Skin of body (tissue), 1 donor: ENCODE measurements at regions not wholly inside any gene's neighbourhood (a gene's known extent, or its start where the extent isn't known, plus 50 kb on each side); places are given as distances from the start of the nearest gene placed in this dataset.
"Not testable (repeated sequence)": the region's sequence is repeated elsewhere in the genome, so short reads cannot be mapped to it uniquely, and the experiment has no call there.

Experiments
- DNase-seq: peaks from one replicate; lab custom pipeline; 2025; lab: John Stamatoyannopoulos, UW

DNA sequence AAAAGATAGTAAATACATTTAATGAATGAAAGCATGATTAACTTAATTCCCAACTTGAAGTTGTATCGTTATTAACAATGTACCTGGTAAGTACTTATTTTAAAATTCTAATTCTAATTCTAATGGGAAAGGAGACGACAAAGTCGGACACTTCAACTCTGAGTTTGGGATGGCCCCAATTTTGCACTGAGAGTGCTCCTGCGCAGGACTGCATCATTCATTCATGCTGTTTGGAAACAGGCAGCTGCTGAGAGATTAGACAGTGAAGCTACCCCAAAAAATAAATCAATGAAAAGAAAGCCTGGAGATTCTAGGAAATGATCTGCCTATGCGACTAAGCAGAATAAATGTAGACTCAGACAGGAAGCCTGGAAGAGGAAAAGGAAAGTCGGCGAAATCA lies 141.7 kb upstream of the VKORC1L1 start:
- DNase-seq: no peak

DNA sequence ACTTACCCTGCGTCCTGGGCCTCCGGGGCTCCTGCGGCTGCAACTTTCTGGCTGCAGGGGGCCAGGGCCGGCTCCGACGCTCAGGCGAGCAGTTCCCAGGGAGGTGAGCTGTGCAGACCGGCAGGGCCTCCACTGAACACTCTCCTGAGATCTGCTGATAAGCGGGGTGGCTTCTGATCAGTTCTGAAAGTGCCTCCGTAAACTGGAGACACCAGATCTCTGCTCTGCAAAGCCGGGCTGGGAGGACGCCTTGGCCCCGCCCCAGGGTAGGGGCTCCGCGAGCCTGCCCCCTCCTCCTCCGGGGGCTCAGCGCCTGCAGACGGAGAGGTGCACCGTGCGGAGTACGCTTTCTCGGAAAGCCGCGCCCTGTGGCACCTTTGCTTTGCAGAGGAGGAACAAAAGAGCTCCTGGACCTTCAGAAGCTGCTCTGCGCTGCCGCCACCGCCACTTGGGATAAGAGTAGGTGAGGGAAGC lies 141.3 kb upstream of the VKORC1L1 start:
- no peak for DNase-seq

DNA sequence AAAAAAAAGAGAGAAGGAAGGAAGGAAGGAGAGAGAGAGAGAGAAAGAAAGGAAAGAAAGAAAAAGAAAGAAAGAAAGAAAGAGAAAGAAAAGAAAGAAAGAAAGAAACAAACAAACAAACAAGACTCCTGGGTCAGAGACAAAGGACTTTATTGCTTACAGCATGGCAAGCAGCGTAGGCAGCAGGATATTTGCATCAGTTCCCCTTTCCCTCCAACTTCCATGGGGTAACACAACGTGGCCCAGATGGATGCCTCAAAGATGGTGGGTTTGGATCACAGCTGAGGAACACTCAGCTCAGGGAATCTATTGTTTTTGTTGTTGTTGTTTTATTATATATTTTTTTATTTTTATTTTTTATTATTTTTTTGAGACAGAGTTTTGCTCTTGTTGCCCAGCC lies 128.5 kb upstream of the VKORC1L1 start:
- no peak for DNase-seq

DNA sequence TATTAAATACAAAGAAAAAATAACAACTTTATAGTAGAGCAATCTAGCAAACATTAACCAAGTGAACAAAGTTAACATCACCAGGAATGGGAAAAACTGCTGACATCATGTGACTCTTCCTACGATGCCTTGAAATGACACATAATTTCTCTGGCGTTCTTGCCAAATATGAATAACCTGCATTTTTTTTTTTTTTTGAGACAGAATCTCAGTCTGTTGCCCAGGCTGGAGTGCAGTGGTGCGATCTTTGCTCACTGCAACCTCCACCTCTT lies 126.5 kb upstream of the VKORC1L1 start:
- DNase-seq: no peak

DNA sequence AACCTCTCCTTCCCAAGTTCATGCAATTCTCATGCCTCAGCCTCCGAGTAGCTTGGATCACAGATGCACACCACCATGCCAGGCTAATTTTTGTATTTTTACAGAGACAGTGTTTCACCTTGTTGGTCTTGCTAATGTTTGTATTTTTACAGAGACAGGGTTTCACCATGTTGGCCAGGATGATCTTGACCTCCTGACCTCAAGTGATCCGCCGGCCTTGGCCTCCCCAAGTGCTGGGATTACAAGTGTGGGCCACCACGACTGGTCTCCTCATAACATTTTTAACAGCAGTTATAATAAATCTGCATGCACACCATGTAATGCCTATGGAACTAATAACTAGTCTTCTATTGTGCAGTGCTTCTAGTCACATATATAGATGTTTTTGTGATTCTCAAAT lies 123.8 kb upstream of the VKORC1L1 start:
- no peak for DNase-seq

DNA sequence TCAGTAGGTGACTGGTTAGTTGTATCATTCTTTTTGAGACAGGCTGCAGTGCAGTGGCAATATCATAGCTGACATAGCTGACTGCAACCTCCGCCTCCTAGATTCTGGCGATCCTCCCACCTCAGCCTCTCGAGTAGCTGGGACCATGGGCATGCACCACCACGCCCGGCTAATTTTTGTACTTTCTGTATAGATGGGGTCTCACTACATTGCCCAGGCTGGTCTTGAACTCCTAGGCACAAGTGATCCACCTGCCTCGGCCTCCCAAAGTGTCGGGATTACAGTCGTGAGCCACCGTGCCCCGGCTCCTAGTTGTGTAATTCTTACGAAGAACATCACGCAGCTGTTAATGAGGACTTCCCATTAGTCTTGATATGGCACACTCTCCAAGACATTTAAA lies 123.4 kb upstream of the VKORC1L1 start:
- DNase-seq: no peak

DNA sequence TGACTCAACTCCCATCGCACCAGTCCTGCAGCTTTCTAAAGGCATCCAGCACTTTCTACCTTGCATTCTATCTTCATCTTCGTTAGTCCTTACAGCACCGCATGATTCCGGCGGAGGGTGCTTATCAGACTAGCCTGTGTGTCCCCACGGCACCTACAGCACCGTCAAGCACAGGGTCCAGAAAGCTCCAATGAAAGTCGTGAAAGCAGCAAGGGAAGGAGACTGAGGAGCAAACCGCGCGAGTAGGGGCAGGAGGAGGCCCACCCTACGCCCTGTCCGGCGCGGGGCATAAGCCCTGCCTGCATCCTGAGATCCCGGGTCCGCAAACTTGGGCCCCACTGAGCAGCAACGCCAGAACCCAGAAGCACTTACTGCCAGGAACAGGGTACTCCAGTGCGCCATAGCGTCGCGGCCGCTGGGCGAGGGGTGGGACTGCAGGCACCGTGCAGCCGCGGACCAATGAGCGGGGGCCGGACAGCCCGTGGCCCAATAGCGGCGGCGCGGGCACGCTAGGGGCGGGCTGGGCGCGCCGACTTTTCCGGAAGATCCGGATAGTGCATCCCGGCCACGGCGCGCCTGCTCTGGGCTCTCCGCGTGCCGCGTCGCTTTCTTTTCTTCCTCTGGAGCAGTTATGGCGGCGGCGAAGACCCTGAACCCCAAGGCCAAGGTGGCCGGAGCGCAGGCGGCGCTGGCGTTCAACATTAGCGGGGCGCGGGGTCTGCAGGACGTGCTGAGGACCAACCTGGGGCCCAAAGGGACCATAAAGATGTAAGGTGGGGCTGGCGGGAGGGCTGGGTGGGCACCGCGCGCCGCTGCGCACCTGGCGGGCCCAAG lies 122.1 kb upstream of the VKORC1L1 start:
- peak; percentile 78 for DNase-seq

DNA sequence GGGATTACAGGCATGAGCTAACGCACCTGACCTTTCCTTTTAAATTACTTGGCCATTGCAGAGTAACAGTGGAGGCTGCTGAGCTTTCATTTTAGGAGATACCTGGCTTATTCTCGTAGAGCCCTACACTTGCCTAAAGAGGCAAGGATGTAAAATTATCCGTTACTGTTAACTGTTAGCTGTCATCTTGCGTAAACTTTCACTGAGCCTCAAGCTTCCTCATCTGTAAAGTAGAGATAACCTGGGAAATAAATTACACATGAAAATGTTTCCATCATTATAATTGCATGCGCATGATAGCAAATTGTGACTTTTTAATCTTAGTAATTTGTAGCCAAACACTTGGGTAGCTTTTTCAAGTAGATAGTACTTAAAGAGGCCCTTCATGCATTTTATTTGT lies 118.8 kb upstream of the VKORC1L1 start:
- DNase-seq: not testable (repeated sequence)

DNA sequence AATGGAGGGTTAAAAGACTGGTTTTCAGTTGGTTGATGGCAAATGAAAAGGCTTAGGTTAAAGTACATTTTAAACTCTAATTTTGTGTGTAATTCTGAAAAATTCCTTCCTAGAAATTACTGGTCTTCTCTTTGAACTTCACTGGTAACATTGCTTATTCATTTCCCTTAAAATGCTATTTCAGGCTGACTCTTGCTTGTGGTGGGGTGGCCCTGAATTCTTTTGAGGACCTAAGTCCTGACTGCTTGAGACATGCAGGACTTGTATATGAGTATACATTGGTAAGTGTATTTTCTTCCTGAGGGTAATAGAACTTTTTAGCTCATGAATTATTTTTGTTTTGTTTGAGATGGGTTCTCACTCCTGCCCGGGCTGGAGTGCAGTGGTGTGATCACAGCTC lies 113.9 kb upstream of the VKORC1L1 start:
- not testable (repeated sequence) for DNase-seq

DNA sequence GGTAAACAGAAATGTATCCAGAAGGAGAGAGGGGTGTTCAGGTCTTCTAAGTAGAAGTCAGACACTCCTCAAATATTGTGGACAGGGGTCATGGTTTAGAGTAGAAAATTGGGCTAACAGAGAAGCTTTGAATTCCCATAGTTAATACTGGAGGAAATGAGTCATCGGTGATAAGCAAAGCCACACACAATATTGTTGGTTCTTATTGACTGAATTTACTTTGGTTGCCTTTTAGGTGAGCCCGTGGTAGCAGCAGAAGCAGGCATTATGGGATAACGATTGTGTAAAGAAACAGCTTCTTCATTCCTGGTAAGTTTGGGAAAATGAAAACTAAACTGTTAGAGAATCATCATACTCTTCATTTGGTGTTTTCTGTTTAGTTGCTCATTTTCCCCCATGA lies 110.2 kb upstream of the VKORC1L1 start:
- not testable (repeated sequence) for DNase-seq

DNA sequence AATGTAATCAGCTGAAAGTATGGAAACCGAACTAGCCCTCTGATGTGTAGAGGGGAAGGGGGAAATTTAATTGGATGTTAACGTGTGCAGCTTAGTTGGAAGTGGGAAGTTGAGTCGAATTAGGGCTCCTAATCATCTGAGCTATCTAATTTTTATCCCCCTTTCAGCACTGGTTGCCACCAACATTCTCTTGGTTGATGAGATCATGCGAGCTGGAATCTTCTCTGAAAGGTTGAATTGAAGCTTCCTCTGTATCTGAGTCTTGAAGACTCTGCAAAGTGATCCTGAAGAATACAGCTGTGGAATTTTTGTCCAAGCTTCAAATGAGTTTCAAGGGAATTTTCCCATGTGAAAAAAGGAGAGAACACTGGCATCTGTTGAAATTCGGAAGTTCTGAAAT lies 109.8 kb upstream of the VKORC1L1 start:
- not testable (repeated sequence) for DNase-seq

DNA sequence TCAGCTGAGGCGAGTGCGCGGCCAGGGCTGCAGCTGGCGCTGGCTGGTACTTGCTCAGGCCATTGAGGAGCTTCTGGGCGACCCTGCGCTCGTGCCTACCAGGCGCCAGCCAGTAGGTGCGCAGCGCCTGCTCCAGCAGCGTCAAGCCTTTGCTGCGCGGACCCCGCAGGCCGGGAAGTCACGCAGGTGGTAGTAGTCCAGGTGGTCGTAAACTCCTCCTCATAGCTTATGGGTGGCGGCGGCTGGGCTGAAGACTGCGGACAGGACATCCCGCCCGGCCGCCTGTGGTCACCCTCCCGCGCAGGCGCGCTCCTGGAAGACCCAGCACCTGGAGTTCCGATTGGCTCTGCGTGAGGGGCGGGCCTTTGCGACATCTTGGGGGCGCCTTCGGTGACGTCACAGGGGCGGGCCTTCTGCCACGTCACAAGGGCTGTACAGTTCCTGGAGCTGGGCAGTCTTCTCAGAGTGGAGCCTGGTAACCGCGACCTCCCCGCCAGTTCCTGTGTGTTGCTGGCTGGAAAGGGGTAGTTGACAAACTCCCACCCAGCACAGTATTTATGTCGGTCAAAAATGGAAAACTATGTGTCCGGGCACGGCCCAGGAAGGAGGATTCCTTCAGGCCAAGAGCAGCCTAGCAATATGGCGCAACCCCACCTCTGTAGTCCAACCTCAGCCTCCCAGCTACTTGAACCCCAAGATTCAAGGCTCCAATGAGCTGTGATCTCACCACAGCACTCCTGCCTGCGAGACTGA lies 102.2 kb upstream of the VKORC1L1 start:
- peak; percentile 81 for DNase-seq

DNA sequence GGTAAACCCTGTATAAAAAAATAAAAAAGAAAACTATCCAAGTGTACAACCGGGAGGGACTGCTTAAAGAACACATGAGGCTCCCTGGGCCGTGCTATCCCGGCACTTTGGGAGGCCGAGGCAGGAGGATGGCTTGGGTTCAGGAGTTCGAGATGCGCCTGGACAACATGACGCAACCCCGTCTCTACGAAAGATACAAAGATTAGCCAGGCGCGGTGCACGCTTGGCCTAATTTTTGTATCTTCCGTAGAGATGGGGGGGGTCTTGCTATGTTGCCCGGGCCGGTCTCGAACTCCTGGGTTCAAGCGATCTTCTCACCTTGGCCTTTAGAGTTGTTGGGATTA lies 101.7 kb upstream of the VKORC1L1 start:
- not testable (repeated sequence) for DNase-seq

DNA sequence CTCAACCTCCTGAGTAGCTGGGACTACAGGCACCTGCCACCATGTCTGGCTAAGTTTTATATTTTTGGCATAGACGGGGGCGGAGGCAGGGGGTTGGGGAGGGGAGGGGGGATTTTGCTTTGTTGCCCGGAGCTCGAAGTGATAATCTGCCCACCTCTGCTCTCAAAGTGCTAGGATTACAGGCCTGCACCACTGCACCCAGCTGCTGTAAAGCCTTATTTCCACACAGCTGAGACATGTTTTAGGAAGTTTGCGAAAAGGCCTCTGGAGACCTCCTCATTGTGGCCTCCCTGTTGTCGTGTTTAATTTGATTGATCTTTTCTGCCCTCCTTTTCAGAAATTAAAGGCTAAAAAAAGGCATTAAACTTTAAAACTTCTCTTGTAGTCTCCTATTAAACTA lies 96.2 kb upstream of the VKORC1L1 start:
- not testable (repeated sequence) for DNase-seq

DNA sequence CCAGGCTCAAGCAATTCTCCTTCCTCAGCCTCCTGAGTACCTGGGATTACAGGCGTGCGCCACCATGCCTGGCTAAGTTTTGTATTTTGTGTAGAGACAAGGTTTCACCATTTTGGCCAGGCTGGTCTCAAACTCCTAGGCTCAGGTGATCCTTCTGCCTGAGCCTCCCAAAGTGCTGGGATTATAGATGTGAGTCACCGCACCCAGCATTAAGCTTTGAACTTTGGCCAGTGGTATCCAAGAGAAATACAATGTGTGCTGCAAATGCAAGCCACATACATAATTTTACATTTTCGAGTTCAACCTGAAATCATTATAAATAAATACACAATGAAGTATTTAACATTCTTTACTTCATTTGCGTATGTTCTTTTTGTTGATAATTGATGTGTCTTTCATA lies 82.9 kb upstream of the VKORC1L1 start:
- DNase-seq: not testable (repeated sequence)

DNA sequence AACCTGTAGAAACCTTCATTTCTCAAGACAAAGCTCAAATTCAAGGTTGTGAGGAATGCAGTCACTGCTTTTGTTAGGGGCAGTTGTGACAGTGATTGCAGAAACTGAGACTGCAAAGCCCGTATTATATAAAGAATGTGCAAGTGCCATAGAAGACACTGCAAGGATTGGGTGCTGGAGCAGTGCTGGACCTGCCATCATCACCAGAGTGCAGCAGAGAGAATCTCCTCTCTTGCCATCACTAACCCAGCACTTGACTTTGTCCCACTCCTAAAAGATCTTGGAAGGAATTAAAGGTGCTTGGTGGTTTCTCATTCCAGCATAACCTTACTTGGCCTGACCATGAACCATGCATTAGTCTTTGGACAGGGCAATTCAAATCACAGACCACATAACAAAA lies 81.1 kb upstream of the VKORC1L1 start:
- not testable (repeated sequence) for DNase-seq

DNA sequence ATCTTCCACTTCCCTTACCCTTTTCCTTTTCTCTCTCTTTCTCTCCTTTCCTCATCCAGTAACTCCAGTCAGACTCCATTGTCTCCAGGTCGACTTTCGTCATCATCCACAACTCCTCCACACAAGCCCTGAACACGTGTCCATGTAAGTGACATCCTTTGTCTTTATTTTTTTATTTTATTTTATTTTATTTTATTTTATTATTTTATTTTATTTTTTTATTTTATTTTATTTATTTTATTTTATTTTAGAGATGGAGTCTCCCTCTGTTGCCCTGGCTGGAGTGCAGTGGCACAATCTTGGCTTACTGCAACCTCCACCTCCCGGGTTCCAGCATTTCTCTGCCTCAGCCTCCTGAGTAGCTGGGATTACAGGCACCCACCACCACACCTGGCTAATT lies 80.1 kb upstream of the VKORC1L1 start:
- DNase-seq: not testable (repeated sequence)

DNA sequence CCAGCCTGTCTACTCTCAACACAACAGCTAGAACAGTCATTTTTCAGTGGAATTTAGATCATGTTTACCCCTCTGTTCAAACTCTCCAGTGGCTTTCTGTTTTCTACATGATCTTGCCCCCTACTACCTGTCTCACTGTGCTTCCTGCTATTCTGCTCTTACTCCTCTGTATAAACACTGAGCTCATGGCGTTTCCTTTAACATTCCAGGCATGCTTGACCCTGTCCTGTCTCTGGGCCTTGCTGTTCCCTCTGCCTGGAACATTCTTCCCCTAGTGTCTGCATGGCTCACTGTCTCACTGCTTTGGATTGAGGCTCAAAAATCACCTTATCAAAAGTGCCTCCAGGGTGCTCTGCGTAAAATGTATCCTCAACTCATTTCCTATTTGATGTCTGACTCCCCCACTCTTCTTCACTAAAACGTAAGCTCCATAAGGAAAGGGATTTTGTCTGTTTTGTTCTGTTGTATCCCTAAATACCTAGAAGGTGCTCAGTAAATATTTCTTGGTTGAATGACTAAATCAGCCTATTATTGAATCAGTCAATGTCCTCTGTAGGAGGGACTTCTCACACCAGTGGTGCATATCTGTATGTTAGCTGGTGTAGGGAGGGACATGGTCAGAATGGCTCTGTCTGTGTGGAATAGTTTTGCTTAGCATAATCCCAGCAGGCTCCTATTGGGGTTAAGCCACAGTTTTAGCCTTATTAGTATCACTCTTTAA lies 78.0 kb upstream of the VKORC1L1 start:
- DNase-seq: not testable (repeated sequence)

DNA sequence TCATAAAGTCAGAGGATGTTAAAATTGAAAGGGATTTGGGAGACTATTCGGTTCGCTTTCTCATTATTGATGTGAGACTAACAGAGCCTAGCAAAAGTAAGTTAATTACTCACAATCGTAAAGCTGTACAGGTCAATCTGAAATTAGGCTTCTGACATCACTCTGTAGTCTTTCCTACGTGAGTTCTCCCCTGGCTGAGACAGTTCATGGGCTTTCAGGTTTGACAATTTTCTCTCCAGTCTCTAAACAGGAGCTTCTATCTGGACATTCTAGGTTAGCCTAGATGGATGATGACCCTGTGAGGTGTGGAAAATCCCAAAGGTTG lies 77.5 kb upstream of the VKORC1L1 start:
- not testable (repeated sequence) for DNase-seq

DNA sequence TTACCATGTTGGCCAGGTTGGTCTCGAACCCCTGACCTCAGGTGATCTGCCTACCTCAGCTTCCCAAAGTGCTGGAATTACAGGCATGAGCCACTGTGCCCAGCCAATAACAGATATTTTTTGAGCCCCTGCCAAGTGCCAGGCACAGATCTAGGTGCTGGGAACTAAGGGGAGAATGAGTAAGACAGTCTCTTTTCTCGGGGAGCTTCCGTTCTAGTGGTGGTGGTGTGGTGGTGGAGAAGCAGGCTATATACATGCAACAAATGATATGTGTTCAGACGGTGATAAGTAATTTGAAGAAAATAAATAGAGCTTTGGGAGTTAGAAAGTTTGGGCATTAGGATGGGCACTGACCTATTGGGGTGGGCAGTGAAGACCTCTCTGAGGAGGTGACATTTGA lies 76.7 kb upstream of the VKORC1L1 start:
- DNase-seq: no peak

DNA sequence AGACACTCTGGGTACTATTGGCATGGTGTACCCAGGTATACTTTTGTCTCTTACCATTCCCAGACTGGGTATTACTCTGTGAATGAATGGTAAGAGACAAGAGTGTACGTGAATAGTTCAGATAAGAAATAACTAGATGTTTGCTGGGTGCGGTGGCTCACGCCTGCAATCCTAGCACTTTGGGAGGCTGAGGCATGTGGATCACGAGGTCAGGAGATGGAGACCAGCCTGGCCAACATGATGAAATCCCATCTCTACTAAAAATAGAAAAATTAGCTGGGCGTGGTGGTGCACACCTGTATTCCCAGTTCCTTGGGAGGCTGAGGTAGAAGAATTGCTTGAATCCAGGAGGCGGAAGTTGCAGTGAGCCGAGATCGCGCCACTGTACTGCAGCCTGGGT lies 75.8 kb upstream of the VKORC1L1 start:
- not testable (repeated sequence) for DNase-seq

DNA sequence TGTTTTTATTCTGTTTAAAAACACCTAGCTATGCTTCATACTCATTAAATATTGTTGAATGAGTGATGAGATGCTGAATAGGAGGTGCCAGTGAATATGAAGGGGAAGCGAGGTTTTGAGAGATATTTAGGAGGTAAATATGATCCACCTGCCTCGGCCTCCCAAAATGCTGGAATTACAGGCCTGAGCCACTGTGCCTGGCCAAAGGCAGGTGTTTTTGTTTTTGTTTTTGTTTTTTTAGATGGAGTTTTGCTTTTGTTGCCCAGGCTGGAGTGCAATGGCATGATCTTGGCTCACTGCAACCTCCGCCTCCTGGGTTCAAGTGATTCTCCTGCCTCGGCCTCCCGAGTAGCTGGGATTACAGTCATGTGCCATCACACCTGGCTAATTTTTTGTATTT lies 75.3 kb upstream of the VKORC1L1 start:
- not testable (repeated sequence) for DNase-seq
